Uterus (tissue), 2 donors: ENCODE measurements at regions not wholly inside any gene's neighbourhood (a gene's known extent, or its start where the extent isn't known, plus 50 kb on each side); places are given as distances from the start of the nearest gene placed in this dataset.

ENCODE experiments used
- POLR2A ChIP-seq, 2 donors: fragments of 450-650 bp; IDR thresholded peaks; one replicate each; pipeline ENCODE4 v1.6.1; 2016; ENCODE audit warnings: antibody characterized with exemption in 2 of 2, mild to moderate bottlenecking in 1 of 2, moderate library complexity in 1 of 2
- TF ChIP-seq, protein P1 (sequence below), 4 experiments: fragments of 200-600 bp in 2 of 4; fragments of 450-650 bp in 2 of 4; sonication (generic) in 2 of 4; IDR thresholded peaks; one replicate each; pipeline ENCODE4 v1.5.1; 2016 to 2019; ENCODE audit warnings: antibody characterized with exemption in 4 of 4, mild to moderate bottlenecking in 2 of 4, moderate library complexity in 1 of 4

DNA sequence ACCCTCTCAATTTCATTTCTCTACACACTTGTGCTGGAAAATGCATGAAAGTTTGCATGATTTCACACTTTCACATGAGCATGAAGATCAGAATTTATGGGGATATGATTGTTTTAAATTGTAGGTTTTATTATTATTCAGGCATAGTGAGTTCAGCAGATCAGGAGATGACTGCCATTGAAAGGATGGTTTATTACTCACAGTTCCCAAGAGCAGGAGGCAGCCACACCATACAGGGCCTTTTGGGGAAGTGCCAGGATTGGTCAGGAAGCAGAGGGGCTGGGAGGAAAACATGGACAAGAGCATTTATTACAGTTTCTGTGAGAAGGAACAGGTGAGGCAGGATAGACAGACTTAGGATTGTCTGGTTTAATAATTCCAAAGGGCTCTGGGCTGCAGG lies 114.6 kb upstream of the KCNJ15 start:
- TF ChIP-seq POLR2A (IDR thresholded peaks at IDR 0.05): no peak
- TF ChIP-seq, protein P1, sequence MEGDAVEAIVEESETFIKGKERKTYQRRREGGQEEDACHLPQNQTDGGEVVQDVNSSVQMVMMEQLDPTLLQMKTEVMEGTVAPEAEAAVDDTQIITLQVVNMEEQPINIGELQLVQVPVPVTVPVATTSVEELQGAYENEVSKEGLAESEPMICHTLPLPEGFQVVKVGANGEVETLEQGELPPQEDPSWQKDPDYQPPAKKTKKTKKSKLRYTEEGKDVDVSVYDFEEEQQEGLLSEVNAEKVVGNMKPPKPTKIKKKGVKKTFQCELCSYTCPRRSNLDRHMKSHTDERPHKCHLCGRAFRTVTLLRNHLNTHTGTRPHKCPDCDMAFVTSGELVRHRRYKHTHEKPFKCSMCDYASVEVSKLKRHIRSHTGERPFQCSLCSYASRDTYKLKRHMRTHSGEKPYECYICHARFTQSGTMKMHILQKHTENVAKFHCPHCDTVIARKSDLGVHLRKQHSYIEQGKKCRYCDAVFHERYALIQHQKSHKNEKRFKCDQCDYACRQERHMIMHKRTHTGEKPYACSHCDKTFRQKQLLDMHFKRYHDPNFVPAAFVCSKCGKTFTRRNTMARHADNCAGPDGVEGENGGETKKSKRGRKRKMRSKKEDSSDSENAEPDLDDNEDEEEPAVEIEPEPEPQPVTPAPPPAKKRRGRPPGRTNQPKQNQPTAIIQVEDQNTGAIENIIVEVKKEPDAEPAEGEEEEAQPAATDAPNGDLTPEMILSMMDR (IDR thresholded peaks at IDR 0.05): no peak
